HG03025 (cell line): ENCODE measurements at regions not wholly inside any gene's neighbourhood (a gene's known extent, or its start where the extent isn't known, plus 50 kb on each side); places are given as distances from the start of the nearest gene placed in this dataset.
"Not testable (repeated sequence)": the region's sequence is repeated elsewhere in the genome, so short reads cannot be mapped to it uniquely, and the experiment has no call there.

Experiments used
- ATAC-seq: cut with Tn5 transposase; IDR thresholded peaks from one replicate; pipeline ENCODE4 v1.9.1; 2021; ENCODE audit warnings: mild to moderate bottlenecking, moderate library complexity; ENCODE audit not compliant: unreplicated experiment, low FRiP score

DNA sequence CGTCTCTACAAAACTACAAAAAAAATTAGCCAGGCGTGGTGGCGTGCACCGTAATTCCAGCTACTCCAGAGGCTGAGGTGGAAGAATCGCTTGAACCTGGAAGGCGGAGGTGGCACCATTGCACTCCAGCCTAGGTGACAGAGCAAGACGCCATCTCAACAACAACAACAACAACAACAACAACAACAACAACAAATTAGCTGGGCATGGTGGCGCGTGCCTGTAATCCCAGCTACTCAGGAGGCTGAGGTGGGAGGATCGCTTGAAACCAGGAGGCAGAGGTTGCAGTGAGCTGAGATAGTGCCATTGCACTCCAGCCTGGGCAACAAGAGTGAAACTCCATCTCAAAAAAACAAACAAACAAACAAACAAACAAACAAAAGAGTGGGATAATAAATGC, 219.9 kb upstream of the SGK1 start:
- not testable (repeated sequence) for ATAC-seq

GRCh38 chr6:134537146-134537555, 219.2 kb upstream of the SGK1 start:
- ATAC-seq, result no peak

GRCh38 chr6:134535831-134536230, 217.9 kb upstream of the SGK1 start:
- ATAC-seq, result no peak

- no peak for ATAC-seq
Observed at GRCh38 chr6:134534708-134535149, 216.8 kb upstream of the SGK1 start.

DNA sequence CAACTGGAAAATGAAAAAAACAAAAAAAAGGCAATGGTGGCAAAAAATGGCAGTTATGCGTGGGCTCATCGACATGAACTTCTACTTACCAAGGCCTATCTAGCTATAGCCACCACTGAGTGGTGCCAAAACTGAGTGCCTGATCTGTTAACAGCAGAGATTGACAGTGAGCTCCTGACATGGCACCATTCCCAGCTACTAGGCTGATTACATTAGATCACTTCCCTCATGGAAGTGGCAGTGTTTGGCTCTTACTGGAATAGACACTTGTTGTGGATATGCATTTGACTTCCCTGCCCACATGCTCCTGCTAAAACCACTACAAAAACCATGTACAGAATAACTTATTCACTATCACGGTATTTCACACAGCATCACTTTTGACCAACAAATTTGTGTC, 216.1 kb upstream of the SGK1 start:
- ATAC-seq, result no peak

DNA sequence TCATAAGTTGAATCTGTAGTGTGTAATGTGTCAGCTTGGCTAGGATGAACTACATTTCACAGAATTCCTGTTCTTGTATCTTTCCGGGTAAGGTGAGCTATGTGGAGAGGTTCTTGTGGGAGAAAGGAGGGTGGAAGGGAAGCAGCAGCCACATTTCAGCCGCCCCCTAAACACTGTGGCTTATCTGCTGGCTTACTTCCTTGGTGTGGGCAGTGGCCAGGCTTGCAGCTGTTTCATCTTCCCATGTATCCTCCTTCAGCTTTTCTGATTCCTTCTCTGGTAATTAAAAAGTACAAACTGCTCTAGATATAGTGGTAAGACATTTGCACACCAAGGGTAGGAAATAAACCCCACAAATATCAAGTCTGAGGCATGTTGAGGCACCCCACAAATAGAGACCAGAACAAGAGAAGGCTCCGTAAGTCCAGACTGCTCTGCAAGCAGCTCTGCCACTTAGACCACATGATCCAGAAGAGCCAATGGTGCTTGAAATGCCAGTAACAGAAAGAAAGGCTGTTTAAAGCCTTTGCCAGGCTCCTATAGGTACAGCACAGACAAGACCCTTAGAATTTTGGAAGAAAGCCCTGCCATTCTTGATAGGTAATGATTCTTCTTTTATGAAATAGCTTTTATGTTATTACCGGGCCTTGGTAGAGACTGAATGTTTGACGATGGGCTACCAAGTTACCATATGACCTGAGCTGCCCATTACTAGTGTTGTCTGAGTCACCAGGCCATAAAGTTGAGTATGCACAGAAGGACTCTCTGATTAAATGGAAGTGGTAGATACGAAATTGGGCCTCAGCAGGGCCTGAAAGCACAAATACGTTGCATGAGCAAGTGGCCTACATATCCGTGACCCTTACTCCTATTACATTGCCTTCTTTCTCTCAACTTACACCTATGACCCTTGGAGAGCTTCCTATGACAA, 215.0 kb upstream of the SGK1 start:
- ATAC-seq, result no peak

- no peak for ATAC-seq
Observed at GRCh38 chr6:134531611-134532010, 213.7 kb upstream of the SGK1 start.

- no peak for ATAC-seq
Observed at GRCh38 chr6:134531188-134531551, 213.3 kb upstream of the SGK1 start.

GRCh38 chr6:134529921-134530320, 212.0 kb upstream of the SGK1 start:
- ATAC-seq, result no peak

- ATAC-seq, result no peak
Observed at GRCh38 chr6:134529305-134529704, 211.4 kb upstream of the SGK1 start.

DNA sequence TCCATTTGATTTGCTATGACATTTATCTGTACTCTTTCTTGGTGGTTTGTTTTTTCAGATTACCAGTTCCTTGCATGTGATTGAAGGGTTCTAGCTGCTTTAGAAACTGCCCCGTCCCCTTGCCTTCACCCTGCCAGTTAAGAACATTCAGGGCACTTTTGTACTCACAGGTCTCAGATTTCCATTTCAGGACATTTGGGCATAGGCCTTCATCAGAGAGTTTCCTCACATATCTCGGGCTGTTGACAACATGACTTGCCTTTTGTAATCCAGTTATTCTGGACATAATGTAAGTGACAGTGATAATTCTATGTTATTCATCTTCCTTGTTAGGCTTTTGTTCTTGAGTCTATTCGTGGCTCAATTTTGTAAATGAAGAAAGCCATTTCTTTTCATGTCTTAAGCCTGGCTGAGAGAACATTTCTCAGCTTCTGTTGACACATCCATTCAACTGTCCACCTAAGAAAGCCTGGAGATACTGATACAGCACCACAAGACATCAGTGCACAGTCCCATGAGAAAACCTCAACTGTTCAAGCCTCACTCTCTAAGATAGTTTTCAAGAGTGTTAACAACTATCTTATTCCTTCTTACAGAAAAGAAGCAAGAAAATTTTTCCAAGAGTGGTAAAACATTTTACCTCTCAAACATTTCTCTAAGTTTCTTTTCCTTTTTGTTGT, 209.3 kb upstream of the SGK1 start:
- no peak for ATAC-seq

GRCh38 chr6:134525190-134525868, 207.4 kb upstream of the SGK1 start:
- no peak for ATAC-seq

DNA sequence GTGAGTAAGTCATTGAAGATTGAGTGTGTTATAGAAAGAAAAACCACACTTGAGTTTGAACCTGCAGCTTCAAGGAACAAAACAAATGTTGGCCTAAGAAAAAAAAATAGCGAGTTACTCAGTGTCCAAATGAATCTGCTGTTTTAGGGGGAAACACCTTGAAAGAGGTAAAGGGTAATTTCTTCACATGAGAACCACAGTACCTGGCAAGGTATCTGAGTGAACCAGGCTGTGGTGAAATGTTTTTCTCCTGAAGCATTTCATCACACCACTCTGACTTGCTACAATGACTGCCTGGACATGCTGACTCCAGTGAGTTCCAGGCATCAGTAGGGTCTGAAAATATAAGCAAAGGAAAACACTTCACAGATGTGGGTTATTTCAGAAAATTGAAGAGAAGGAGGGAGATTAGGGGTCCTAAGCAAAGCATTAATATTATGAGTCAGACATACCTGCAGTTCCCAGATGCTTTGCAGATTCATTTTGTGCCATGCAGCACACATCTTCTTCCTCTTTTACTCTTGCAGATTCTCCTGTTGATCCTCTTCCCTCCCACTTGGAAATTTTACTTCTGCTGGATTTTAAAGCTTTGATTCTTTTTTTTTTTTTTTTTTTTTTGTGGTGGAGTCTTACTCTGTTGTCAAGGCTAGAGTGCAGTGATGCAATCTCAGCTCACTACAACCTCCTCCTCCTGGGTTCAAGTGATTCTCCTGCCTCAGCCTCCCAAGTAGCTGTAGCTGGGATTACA, 206.2 kb upstream of the SGK1 start:
- no peak for ATAC-seq

GRCh38 chr6:134523051-134523450, 205.1 kb upstream of the SGK1 start:
- no peak for ATAC-seq

DNA sequence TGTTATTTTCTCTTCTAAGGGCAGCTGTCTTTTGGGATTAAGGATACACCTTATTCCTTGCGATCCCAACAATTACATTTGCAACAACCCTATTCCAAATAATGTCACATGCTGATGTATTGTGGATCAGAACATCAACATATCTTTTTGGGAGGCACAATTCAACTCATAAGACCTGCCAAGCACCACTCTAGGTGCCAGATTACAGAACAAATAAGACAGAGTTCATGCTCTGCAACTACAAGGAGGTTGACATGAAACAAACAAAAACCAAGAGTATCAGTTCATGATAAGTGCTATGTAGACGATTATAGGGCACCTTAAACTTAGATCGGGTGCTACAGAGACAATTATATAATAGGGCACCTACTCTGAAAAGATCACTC, 203.2 kb upstream of the SGK1 start:
- ATAC-seq, result no peak

GRCh38 chr6:134520181-134521115, 202.5 kb upstream of the SGK1 start:
- no peak for ATAC-seq

DNA sequence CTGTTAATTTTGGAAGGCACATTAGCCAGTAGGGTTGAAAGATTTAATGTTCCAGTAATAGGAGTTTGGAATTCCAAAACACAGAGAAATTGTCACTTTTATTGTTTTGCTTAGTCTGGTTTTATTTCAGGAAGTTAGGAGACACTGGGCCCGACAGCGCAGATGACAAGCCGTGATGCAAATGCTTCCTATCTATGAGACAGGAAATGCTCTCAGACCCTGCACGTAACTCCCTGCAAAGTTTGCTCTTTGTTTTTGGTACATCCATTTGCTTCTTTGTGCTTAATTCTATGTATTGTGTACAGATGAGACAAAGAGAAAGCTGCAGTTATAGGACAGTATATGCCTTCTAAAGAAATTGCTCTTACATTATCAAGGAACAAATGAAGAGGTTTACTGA, 201.6 kb upstream of the SGK1 start:
- ATAC-seq, result no peak

GRCh38 chr6:134517868-134518267, 200.0 kb upstream of the SGK1 start:
- ATAC-seq, result no peak

DNA sequence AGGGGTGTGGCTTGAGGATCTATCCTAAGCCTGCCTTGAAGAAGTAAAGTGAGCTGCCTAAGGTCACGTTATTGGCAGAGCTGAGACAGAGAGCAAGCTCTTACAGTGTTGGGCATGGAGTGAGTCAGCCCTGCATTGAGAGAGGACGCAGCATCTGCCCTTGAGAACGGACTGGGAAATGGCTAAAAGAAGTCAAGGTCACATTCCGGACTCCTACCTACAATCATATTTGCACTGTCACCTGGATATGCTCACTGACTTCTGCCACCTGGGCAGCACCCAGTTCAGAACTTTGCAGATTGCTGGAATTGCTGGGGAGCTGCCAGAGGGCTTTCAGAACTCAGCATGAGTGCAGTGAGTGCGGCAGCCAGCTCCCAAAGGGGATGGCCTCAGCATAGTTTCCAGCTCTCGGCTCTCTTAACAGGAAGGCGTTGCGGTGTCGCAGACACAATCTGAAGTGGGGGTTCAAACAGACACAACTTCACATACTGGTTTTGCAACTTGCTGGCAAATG, 199.3 kb upstream of the SGK1 start:
- ATAC-seq, result no peak
